Suppressor macrophage treated with lipopolysaccharide for 1 hour (primary cell): ENCODE measurements at regions not wholly inside any gene's neighbourhood (a gene's known extent, or its start where the extent isn't known, plus 50 kb on each side); places are given as distances from the start of the nearest gene placed in this dataset.
"Not testable (repeated sequence)": the region's sequence is repeated elsewhere in the genome, so short reads cannot be mapped to it uniquely, and the experiment has no call there.

Experiments used
- DNase-seq, 3 donors: peaks; one replicate each; pipeline ENCODE4 v3.0.0-alpha.2; 2020 to 2022

DNA sequence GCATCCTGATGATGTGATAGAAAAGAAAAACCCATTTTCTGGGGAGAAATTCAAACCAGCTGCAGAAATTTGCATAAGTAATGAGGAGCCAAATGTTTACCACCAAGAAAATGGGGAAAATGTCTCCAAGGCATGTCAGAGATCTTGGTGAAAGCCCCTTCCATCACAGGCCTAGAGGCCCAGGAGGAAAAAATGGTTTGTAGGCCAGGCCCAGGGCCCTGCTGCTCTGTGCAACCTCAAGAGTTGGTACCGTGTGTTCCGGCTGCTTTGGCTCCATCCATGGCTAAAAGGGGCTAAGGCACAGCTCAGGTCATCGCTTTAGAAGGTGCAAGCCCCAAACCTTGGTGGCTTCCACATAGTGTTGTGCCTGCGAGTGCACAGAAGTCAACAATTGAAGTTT, 543.1 kb downstream of the ZNF608 start:
- no peak for DNase-seq

DNA sequence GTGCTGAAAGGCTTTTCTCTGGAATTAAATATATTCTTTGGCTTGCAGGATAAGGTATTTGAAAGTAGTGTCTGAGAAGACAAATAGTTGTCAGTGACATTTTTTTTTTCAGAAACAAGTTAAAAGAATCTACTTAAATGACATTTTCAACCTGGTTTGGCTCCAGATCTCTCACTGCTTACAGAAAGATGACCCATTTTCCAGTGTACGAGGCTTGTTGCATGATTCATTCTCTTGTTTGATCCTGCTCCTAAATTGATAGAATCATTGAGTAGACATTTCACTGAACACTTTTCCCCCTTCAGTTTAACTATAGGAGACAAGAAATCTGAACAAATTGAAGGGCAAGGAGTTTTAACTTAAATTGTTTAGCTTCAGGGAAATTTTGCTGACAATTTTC, 546.1 kb downstream of the ZNF608 start:
- no peak for DNase-seq

DNA sequence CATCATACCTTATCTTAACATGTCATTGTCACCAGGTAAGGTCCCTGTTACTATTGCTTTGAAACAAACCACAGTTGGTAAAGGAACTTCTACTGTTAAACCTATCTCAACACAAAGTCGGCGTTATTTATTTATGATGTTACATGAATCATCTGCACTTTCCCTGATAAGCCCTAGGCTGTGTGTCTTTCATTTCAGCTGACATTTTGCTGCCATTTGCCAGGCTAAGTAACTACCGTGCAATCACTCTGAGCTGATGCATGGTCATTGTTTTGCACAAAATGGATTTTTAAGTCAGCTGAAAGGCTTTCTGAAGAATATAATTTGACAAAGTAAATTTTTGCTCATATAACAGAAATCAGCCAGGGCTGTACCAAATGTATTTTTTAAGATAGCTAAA, 546.5 kb downstream of the ZNF608 start:
- DNase-seq: no peak

DNA sequence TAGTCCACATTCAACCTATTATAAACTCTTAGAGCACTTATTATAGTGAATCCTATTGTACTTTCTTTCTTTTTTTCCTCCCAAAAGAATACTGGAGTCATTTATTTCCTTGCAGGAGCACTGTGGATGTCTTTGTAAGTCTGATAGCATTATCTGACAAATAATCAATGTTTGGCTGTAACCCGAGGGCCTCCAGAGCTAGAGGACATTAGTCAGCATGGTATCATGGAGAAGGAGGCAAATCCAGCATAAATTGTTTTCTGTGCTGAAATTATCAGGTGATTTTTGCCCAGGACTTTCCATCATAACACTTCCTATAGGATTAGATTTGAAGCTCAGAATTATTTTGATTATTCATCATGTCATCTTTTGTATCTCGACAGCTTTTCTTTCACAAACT, 551.0 kb downstream of the ZNF608 start:
- no peak for DNase-seq

DNA sequence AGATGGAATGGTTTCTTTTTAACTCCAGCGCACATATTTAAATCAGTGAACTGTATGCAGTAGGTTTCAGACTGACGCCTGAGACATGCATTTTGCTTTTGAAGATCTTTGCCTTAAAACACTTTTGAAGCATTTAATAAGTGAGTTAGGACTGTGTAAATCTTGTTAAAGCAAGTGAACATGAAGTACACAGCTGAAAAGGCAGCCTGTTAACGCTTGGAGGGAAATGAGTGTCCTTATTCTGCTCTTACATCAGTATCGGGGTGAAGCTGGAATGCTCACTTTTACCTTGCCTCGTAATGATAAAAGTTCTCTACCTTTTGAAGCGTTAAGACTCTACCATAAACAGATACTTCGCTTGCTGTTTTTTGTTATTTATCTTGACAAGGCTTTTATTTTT, 552.2 kb downstream of the ZNF608 start:
- DNase-seq: no peak

DNA sequence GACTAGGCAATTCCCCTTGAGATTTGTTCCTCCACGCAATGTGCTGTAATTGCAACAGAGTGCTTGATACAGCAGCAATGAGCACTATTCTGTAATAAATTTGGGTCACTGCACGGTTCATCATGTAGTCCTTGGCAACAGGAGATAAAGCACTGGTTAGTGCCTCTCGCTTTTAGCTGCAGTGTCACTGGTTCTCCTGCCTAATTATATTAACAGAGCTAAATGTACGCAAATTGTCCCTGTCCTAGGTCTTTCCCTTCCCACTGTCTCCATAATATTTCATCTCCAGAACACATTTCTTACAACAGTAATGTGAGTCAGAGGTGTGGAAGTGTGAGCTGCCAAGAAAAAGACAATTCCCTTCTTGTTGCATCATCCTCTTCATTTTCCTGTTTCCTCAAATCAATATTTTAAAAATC, 553.1 kb downstream of the ZNF608 start:
- DNase-seq: no peak

DNA sequence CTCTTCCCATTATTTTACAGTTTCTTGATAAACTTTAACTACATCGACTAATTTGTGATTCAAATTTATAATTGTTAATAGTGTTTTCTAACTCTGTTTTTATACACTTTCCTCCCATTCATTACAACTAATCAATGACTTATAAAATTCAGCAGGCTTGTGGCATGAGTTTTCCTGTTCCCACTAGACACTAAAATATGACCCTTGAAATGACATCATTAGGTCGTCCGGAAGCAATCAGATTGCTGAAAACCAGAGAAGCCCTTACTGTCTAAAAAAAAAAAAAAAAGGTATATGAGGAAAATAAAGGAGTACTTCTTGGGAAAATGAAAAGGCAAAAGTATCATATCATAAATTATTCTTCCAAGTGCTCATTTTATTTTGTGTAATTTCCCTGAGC, 553.7 kb downstream of the ZNF608 start:
- DNase-seq: no peak

DNA sequence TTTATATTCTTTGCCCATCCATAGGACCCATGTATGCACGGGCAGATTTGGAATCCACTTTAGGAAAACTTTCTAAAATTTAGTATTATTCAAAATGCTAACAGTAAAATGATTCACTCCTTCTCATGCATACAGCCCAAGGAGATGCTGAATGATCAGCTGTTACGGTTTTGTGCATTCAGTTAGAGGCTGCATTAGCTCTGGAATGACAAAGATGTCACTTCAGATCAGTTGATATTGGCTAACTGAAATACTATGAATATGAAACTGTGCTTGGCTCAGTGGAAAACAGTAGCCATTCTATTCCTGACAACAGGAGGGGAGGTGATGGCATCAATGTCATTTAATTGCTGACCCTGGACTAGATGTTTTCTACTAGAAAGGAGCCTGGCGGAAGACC, 560.7 kb downstream of the ZNF608 start:
- DNase-seq: no peak

DNA sequence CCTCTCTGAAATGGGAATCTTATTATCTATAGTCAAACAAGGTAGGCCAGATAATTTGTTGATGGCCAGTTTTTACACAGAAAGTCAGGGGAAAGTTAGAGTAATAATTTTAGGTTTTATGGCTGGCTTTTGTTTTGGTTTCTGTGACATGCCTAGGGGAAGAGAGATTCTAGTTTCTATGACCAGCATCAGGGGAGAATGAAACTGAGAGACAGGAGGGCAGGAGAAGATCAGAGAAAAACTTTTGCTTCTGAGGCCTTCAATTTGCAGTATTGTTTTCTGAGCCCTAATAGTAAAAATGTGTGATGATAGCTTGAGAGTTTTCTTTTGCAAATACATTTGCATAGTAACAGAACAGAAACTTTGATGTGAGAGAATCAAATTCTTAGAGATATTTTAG, 564.3 kb downstream of the ZNF608 start:
- no peak for DNase-seq

DNA sequence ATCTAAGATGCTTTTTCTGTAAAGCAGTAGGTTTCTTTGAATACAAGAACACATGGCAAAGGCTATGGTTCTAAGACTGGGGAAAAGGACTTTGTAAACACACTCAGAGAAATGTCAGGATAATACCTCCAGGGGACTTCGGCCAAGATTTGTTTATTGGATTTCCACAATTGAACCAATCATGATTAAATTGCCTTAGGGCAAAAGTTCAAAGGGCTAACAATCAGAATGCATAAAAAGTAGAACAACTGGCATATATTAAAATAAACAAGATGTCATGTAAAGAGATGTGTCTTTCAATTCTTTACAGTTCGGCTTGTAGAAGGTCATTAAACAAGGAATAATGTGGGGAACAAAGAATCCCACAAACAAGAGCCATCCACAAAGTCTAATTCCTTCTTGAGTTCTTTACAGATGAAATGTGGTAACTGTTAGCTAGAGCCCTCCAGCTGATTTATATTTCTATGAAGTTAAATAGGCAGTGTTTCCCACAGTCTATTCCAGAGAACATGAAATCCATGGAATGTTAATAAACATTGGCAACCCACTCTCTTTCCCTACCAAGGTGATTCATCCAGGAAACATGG, 565.5 kb downstream of the ZNF608 start:
- DNase-seq: no peak

DNA sequence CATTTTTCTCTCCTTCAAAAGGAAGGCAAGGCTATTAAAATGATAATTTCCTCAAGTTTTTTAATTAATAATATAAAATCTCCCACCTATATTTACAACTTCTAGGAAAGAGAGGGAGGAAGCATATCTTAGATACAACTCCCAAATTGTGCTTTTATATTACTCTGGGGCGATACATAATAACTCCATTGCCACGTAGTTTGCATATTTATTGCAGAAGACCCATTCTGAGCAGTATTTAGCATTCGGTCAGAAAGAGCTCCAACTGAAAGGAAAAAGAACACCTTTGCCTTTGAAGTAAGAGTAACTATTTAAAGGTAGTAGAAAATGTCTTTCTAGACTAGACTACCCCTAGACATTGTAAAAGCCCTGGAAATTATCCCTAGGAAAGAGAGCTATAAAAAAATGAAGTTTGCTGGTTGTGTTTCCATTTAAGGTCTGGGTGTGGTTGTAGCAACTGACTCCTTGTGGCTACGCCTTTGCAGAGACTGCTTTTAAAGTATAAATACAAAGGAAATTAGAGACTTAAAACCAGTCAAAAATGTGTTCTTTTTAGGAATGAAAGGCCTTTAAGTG, 566.1 kb downstream of the ZNF608 start:
- DNase-seq: no peak

DNA sequence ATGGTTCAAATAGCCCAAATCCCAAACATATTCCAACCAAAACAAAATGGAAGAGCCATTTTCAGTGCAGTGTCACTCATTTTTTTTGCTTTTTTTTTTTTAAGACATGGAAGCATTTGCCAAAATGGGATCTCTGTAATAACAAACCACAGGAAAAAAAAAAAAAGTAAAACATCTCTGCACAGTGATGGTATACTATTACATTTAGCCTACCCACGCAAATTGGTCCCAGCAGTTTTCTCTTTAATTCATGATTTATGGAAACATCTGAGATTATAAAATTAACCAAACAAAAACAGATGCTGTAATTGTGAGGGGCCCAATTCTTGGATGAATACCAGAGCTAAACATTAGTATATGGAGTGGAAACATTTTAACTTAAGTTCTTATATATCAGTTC, 566.6 kb downstream of the ZNF608 start:
- no peak for DNase-seq

DNA sequence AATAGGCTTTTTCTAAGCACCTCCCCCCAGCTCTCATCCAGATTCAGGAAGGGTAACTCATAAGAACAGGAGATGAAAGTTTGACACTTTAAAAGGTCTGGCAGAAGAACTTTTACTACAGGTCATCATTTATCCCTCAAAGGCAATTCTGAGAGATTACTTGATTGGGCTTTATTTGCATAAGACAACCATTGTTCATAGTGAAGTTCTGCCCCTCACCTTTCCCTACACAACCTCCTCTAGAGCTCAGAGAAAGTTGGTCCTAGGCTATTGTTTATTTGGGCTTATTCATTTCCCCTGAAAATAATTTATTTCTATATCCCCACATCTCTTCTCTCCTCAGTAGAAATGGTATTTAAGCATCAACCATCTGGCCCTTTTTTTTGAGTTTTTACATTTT, 568.4 kb downstream of the ZNF608 start:
- no peak for DNase-seq

DNA sequence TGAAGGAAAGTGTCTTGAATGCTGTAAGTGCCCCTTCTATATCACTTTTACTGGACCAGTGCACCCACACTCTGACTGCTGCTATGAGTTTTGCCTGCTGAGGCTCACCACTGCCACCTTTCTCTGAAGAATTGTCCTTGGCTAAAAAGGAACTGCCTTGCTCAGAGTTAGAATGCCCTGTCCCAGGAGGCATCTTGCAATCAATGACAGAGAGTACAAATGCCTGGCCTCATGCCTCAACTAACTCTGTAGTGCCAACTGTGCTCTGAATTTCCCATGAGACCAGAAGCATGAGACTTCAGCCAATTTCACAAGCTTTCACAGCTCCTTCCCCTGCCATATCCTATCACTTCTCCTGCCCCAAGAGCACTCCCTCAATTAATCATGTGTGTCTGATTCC, 569.7 kb downstream of the ZNF608 start:
- no peak for DNase-seq

DNA sequence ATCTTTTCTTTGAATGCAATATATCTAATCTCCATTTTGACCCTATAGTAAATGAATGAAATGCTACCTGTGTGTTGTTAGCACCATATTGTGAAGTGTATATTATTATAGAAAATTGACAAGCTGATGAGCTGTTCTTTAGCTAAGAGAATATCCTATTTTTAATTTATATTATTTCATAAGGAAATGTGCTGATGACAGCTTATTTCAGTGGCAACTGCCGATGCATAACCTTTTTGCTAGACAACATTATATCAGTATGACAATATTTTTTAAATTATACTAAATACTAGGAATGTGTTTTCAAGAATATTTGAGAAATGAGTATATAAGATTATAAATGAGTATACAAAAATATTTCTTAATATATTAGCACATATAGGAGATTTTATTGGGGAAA, 573.1 kb downstream of the ZNF608 start:
- no peak for DNase-seq

DNA sequence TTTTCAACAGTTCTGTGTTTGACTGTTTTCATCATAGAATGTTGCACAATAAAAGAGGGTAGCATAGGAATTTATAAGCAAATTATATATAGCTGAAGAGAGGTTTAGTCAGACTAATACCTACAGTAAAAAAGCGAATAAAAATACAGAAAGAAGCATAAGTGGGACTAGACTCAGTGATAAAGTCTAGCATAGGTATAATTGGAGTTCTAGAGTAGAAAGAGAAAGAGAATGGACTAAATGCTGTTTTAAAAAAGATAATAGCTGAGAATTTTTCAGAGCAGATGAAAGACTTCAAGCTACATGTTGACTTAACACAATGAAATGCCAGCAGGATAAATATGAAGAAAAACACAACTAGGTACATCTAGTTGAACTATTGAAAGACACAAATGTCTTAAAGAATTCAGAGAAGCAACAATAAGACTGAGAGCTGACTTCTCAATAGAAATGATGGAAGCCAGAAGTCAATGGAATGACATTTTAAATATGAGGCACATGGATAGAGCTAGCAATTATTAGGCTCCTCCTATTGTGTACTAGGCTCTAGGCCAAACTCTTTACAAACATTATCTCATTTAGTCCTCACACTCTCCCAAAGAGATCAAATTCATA, 573.9 kb downstream of the ZNF608 start:
- DNase-seq: no peak

DNA sequence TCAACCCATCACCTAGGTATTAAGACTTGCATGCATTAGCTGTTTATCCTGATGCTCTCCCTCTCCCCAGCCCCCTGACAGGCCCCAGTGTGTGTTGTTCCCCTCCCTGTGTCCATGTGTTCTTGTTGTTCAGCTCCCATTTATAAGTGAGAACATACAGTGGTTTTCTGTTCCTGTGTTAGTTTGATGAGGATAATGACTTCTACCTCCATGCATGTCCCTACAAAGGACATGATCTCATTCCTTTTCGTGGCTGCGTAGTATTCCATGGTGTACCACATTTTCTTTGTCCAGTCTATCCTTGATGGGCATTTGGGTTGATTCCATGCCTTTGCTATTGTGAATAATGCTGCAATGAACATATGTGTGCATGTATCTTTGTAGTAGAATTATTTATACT, 578.3 kb downstream of the ZNF608 start:
- DNase-seq: not testable (repeated sequence)

DNA sequence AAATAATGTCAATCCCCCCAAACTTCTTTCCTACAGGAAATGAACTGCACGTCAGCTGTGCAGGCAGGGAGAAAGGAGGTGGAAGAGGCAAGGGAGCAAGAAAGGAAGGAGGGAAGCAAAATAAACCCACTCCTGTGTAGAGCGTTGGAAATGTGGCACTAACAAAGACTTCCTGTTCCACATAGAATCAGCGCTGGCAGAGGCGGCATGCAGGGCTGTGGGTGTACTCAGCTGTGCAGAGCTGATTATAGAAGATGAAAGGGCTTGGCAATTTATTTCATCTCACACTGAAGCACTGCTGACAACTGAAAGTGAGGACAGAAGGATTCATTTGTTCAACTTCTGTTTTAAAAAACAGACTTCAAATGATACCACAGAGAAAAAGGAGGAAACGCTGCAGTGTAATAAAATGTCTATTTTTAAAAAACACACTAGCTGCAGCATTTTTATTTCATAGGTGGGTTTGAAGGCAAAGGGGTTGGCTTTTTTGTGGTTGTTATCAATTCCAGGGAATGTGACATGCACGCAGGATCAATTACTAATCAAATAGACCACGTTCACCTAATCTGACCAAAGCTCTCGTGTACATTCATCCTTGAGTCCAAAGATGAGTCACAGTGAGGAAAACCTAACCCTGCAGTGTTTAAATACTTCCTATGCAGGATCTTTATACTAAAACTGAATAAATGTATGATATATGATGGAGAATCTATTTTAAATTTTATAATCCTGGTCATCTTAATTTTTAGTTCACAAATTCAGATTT, 583.5 kb downstream of the ZNF608 start:
- DNase-seq: peak; percentile 29 to 32 (median 31)

DNA sequence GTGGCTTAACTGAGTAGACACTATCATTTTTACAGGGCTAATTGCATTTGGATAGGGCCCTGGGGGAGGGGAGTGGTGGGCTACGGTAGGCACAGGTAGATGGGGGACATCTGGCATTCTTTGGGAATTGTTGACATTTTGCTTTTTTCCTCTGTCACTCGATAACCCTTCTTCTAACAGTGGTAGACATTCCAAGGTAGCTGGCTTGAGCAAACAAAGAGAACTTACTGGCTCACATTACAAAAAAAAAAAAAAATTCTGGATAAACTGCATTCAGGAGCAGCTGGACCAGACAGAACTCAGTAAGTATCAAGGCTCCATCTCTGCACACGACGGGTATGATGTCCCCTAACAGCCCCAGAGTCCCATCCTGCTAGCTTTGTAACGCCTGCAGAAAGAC, 585.2 kb downstream of the ZNF608 start:
- DNase-seq: no peak

DNA sequence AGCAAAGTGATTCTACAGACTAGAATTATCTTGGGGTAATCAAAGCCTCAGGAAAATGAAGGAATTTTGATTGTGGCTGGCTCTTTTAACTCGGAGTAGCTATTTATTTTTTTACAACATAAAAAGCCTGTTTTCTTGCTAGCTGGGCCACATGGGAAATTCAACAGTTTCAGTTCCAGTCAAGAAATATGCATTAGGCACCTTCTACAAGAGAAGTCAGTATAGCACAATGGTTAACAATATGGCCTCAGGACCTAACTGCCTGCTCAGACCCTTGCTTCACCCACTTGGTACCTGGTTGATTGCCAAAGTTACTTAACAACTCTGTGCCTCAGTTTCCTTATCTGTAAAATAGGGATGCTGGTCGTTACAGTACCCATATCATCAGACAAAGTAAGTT, 586.2 kb downstream of the ZNF608 start:
- no peak for DNase-seq

DNA sequence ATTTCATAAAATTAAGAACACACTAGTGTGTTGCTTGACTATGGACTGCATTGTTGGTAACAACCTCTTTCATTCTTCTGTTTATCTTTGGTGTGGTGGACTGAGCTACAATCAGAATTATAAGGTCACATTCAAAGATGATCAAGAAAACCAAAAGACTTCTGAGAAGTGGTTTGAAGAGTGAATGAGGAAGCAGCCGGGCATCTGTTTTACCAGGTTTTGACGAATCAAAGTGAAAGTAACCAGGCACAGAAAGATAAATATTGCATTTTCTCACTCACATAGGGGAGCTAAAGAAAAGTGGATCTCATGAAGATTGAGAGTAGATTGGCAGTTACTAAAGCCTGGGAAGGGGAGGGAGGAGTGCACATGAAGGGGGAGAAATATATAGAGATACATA, 589.1 kb downstream of the ZNF608 start:
- DNase-seq: peak; percentile 5 to 26 (median 10)

DNA sequence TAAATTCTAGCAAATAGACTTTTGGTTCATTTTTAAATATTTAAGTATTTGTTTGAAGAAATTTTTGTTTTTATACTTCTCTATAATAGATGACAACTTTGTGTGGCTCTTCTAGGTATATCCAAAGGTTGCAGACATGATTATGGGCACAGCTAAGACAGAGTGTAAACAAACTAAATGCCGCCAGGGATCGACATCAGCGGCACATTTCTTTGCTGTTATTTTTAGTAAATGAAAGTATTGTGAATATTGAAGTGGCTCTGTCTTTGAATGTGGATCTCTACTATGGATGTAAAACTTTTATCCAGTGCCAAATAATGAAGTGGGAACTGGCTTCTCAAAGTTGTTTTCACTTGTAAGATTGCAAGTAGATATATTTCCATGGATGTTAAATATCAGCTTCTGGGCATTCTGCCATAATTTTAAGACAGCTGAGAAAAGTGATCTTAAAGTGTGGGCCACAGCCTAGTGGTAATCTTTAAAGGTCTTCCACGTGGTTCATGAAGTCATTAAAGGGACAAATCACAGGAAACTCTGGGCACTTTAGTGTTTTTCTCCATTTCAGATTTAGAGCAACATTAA, 589.9 kb downstream of the ZNF608 start:
- DNase-seq: no peak

DNA sequence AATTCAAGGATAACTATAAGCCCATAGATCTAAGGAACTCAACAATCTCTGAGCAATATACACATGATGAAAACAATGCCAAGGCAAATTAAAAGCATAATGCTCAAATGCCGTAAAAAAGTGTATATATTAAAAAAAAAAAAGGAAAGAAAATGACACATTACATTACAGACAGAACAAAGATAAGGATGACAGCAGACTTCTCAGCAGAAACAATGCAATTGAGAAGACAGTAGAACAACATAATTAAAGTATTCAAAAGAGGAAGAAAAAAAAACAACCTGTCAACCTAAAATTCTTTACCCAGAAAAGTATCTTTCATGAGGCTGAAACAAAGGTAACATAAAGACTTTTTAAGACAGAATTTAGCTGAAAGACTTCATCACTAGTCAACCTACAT, 591.7 kb downstream of the ZNF608 start:
- DNase-seq: no peak

DNA sequence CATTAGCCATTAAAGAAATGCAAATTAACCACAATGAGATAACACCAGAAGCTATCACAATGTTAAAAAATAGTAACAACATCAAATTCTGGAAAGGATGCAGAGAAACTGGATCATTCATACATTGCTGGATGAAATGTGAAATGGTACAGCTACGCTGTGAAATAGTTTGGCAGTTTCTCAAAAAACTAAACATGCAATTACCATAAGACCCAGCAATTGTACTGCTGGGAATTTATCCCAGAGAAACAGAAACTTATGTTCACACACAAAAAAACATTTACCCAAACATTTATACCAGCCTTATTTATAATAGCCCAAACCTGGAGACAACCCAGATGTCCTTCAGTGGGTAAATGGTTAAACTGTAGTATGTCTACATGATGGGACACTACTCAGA, 592.9 kb downstream of the ZNF608 start:
- no peak for DNase-seq
